IPS DF 4.7 (cell line): ENCODE measurements at regions not wholly inside any gene's neighbourhood (a gene's known extent, or its start where the extent isn't known, plus 50 kb on each side); places are given as distances from the start of the nearest gene placed in this dataset.
A peak's percentile ranks its signal among the peaks of the same experiment; 100 is the strongest.
"Not testable (repeated sequence)": the region's sequence is repeated elsewhere in the genome, so short reads cannot be mapped to it uniquely, and the experiment has no call there.

ENCODE experiments used
- DNase-seq: peaks from one replicate; pipeline ENCODE4 v3.0.0-alpha.2; 2013; ENCODE audit warnings: low spot score; ENCODE audit errors: extremely low read depth

DNA sequence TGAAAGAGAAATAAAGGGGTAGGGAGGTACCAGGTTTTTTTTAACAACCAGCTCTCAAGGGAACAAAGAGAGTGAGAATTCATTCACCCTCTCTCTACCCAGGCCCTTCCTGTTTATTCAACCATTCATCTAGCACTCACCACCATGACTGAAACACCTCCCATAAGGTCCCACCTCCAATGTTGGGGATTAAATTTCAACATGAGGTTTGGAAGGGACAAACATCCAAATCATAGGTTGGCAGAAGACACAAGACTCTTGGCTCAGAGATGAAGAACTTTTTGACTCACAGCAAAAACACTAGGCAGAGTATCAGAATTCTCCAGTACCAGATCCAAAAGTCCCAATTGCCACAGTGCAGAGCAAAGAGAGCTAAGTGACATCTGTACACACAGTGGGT, 186.3 kb downstream of the EDN1 start:
- DNase-seq, result no peak

DNA sequence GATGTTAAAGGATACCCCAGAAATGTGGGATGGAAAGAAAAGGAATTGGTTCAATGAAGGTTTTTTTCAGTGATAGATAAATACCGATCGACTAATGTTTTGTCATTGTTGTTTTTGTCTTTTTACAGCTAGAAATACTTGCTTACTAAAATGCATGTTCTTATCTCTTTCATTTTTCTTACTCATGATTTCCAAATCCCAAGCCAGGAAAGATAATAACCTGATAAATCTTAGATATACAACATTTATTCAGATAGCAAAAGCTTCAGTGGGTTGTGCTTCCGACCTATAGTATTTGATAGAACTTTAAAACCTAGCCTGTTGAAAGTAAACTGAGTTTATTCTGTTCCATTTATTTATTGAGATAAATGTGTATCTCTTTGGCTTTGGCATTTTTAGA, 187.5 kb downstream of the EDN1 start:
- DNase-seq, result no peak

GRCh38 chr6:12478921-12479320, 188.8 kb downstream of the EDN1 start:
- DNase-seq, result no peak

GRCh38 chr6:12479451-12479850, 189.3 kb downstream of the EDN1 start:
- DNase-seq, result no peak

GRCh38 chr6:12479881-12480280, 189.7 kb downstream of the EDN1 start:
- DNase-seq, result no peak

GRCh38 chr6:12480379-12480778, 190.2 kb downstream of the EDN1 start:
- DNase-seq, result no peak

GRCh38 chr6:12481292-12481691, 191.1 kb downstream of the EDN1 start:
- no peak for DNase-seq

DNA sequence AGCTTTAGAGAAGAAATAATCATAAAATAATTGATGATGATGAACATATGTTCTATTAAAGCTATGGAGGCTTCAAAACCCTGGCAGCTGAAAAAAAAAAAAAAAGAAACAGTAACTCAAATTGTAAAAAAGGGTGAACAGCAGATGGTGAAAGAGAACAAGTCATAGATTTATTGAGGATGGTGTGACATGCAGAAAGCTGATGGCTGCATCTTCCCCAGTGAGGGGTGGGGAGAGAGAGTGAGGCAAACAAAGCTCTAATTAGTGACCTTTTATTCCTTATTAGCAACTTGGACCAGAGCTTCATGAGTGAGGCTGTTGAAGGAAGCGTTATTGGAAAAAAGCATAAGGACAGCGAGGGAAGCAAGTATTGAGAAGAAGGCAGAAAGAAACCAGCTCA, 191.7 kb downstream of the EDN1 start:
- DNase-seq, result no peak

GRCh38 chr6:12482386-12483375, 192.5 kb downstream of the EDN1 start:
- no peak for DNase-seq

DNA sequence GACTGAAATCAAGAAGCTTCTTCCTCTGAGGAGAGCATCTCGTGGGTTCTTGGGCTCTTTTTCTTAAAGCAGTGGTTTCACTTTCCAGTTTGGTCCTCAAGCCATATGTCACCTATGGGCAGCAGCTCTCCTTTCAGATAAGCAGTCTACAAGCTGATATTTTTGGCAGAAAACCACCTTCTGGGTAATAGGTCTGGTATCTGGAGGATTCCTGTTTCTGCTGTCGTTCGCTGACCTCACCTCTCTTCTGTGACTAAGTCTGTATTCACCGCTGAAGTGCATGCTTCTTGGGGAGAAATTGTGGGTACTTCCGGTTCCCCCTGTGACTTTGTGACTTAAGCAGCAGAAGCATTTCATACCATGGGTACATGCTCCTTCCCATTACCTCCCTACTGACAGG, 193.6 kb downstream of the EDN1 start:
- no peak for DNase-seq

GRCh38 chr6:12484519-12484918, 194.4 kb downstream of the EDN1 start:
- no peak for DNase-seq

DNA sequence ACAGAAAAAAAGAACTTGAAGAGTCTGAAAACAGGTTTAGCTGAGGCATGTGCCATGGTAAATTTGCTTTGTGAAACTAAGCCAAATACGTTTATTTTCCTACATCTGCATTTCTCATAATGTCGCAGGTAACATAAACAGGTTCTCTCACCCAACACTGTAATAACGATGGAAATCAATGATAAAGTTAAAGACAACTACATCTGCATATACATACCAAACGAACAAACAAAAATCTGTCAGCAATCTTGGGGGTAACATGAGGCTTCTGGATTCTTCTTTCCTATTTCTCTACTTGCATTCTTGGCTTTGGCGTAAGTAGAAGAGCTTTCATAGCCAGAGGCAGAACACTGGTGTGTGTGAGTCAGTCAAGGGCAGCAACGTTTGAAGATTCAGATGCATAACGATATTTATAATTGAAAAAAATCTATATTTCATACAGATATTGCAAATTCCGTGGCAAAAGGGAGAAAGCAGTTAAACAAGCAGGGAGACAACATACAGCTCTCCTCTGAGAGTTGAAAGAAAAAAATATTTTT, 195.1 kb downstream of the EDN1 start:
- DNase-seq, result no peak

DNA sequence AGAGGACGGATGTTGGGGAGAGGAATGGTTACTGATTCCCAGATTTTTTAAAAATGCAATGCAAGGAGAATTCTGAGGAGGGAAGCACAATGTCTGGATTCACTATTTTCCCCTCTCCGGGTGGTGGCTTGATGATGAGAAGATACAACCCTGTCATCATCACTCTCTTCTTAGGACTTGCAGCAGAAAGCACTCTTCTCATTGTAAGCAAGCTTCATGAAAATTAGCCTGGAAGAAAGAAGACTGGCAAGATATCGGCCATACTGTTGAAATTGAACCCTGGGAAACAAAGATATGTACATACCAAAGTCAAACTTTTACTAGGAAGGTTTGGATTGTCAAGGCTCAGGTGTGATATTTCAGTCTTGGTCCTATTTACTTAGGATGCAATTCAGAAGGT, 195.7 kb downstream of the EDN1 start:
- DNase-seq, result no peak

DNA sequence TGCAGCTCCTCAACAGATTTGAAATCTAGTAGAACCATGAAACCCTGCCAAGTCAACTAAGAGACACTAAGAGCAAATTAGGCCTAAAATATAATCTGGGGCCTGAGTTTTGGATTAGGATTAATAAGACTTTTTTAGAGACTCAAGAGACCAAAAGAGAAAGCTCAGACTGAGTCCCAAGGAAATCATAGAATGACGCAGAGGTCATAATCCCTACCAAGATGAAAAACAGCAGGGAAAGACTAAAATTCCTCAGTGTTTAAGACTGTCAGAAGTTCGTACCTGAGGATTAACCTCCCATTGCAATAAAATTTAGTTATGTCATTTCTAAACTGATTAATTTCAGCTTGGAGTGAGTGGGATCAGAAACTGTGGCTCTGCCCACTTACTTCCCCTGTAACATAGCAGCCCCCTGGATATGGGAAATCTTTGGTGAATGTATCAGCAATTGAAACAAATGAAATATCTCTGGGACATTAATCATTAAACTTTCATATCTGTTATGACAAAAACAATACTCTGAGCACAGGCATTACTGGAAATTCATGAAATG, 200.3 kb downstream of the EDN1 start:
- DNase-seq, result no peak

GRCh38 chr6:12490904-12491571, 200.9 kb downstream of the EDN1 start:
- no peak for DNase-seq

GRCh38 chr6:12492929-12493328, 202.8 kb downstream of the EDN1 start:
- not testable (repeated sequence) for DNase-seq

- DNase-seq, result no peak
These were observed 203.3 kb downstream of the EDN1 start for GRCh38 chr6:12493446-12493845.

DNA sequence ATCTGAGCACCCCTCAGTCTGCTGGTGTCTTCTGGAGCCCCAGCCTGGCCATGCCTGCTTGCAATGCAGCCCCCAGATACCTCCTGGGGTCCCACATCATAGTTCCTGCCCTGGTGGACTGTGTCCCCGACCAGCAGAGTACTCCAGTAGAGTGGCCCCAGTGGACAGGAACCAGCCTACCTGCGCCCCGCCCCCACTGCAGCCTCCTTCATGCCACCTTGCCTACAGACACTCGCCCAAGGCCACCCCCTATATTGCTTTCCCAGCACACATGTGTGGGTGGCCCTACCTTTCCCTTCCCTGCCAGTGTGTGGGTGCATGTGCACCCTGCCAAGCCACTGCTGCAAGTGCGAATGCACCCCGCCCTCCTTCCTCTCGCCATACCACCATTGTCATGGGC, 204.0 kb downstream of the EDN1 start:
- no peak for DNase-seq

DNA sequence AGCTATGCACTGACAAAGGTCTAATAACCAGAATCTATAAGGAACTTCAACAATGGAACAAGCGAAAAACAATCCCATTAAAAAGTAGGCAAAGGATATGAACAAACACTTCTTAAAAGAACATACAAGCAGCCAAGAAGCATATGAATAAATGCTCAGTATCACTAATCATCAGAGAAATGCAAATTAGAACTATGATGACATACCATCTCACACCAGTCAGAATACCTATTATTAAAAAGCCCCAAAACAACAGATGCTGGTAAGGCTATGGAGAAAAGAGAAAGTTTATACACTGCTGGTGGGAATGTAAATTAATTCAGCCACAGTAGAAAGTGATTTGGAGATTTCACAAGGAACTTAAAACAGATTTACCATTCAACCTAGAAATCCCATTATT, 211.8 kb downstream of the EDN1 start:
- DNase-seq, result no peak

DNA sequence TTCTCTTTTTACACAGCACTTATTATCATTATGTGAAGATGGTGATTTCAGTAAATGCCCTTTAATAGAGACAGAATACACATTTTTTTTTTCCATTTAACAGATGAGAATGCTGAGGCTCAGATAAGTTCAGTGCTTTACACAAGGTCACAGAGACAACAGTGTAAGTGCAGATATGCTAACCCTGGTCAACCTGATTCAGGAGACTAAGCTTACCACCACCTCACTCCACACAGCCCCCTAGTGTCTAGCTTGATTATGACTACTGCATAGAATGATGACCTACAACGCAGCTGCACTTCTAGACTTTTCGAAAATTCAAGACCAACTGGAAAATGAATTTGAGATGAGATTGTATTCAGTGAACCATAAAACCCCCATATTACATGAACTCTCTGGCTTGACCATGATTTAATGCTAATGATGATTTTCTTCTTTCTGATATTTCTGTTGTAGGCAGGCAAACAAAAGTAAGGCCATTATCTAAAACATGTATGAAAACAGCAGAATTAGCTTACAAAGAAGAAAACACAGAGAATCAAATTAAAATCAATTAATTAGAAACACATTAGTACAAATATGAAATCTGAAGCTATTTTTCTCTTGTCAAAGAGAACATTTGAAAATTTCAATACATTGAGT, 212.1 kb upstream of the PHACTR1 start:
- peak; percentile 38 for DNase-seq

- no peak for DNase-seq
These were observed 211.1 kb upstream of the PHACTR1 start for GRCh38 chr6:12505486-12505885.

DNA sequence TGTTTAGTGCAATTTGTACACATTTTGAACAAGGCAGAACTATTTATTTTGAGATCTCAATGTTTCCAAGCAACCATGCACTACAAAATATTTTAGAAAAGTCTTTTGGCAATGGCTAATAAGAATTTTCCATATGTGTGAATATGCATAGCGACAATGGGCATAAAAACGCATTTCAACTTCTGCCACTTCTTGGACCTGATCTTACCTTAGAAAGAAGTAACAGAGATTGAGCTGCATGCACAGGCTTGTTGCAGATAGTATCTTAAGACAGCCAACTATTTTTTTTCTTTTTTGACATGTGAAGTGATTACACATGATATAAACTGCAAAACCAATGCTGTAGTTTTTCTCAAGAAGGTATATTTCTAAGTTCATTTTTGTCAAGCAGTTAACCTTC, 210.4 kb upstream of the PHACTR1 start:
- no peak for DNase-seq
